ENCODE measurements at regions not wholly inside any gene's neighbourhood (a gene's known extent, or its start where the extent isn't known, plus 50 kb on each side); places are given as distances from the start of the nearest gene placed in this dataset.

DNA sequence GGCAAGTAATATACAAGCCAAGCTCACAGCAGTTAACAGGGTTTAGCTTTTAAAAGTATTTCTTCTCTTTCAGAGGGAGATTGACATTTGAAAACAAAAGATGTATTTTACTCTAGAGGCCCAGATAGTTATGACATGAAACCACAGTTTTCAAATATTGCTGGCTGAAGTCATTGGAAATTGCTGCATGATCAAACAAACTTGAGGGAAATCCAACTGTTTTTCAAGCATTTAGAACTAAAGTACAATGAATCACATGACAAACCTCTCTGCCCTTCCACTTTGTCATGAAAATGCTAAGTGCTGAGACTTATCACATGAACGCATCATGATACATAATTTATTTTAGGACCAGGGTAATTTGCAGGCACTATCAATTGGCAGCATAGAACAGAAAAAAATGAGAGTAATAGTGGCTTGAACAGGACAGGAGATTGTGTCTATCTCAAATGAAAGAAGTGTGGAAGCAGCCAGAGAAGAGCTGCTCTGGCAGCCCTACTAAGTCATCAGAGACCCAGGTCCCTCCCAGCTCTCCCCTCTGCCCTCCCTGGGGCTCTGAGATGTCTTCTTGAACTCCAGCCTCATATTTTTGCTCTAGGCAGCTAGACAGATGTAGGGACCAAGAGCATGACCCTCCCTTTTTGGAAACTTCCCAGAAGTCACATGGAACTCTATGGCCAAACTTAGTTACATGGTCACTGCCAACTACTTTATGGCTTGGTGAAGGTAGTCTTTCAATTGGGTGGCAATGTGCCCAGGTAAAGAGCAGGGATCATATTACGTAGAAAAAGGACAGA lies 90.1 kb upstream of the PELI2 start:
- TF ChIP-seq, protein P1, sequence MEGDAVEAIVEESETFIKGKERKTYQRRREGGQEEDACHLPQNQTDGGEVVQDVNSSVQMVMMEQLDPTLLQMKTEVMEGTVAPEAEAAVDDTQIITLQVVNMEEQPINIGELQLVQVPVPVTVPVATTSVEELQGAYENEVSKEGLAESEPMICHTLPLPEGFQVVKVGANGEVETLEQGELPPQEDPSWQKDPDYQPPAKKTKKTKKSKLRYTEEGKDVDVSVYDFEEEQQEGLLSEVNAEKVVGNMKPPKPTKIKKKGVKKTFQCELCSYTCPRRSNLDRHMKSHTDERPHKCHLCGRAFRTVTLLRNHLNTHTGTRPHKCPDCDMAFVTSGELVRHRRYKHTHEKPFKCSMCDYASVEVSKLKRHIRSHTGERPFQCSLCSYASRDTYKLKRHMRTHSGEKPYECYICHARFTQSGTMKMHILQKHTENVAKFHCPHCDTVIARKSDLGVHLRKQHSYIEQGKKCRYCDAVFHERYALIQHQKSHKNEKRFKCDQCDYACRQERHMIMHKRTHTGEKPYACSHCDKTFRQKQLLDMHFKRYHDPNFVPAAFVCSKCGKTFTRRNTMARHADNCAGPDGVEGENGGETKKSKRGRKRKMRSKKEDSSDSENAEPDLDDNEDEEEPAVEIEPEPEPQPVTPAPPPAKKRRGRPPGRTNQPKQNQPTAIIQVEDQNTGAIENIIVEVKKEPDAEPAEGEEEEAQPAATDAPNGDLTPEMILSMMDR (IDR thresholded peaks at IDR 0.05; ENCODE audit: low read depth, low read length), result no peak
- POLR2A ChIA-PET, result no interaction called here
- H3K27me3 ChIP-seq (ENCODE audit: control insufficient read depth, insufficient read depth, low read length), result peaks cover 6% of the 10 kb centered on the region
- H3K4me3 ChIP-seq (ENCODE audit: low read depth, low read length), result no peak overlapping the region
- H3K27ac ChIP-seq (ENCODE audit: low read depth, low read length), result no peak overlapping the region
- DNase-seq (ENCODE audit: low read depth, low spot score), result no peak
- CTCF ChIA-PET, result interaction anchor here (0.6 kb wide), 1 partner anchor 413 kb away, joined by 3 read pairs; no protein-coding TSS in a partner anchor
- H3K9me3 ChIP-seq (ENCODE audit: control insufficient read depth, insufficient read depth, low read length), result no peaks in the 10 kb centered on the region

DNA sequence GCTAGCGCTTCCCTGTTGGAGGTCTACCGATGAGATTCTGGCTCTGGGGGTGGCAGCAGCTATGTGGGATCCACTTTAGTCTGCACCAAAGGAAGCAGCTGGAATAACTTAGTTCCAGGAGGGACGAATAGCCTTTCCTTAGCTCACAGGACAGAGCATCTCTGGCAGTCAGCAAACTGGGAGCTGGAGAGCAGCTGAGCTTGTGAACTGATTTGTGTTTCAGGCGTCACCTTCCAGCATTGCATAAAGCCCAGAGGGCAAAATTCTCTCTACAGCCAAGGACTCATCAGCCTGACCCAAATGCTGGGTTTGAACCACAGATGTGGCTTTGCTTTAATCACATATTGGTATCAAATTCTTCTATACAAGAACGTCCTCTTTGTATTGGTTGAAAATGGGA lies 81.9 kb upstream of the PELI2 start:
- H3K9me3 ChIP-seq (ENCODE audit: control insufficient read depth, insufficient read depth, low read length), result no peaks in the 10 kb centered on the region
- no peak overlapping the region for H3K4me3 ChIP-seq (ENCODE audit: low read depth, low read length)
- H3K27me3 ChIP-seq (ENCODE audit: control insufficient read depth, insufficient read depth, low read length), result peaks cover 2% of the 10 kb centered on the region
- TF ChIP-seq, protein P1 (IDR thresholded peaks at IDR 0.05; ENCODE audit: low read depth, low read length), result no peak
- no peak overlapping the region for H3K27ac ChIP-seq (ENCODE audit: low read depth, low read length)
- ChIA-PET POLR2A (no interaction called here), CTCF (no interaction called here)
- no peak for DNase-seq (ENCODE audit: low read depth, low spot score)

DNA sequence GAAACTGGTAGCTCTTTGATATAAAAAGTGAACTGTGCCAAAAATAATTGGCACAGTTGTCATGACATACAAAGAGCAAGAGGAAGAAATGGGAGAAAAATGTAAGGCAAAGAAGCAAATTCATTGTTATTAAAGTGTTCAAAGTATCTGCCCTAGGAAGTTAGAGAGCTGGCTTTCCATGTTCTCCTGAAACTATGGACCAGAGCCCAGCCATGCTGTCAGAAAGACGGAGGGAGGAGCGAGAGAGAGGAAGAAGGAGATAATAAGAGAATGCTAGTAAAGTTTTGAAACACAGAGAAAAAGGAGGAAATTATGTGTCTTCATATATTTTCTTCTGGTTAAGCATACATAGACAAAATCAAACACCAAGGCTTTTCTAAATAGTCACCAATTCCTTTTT lies 78.1 kb upstream of the PELI2 start:
- peaks cover 2% of the 10 kb centered on the region for H3K27me3 ChIP-seq (ENCODE audit: control insufficient read depth, insufficient read depth, low read length)
- CTCF ChIA-PET, result no interaction called here

DNA sequence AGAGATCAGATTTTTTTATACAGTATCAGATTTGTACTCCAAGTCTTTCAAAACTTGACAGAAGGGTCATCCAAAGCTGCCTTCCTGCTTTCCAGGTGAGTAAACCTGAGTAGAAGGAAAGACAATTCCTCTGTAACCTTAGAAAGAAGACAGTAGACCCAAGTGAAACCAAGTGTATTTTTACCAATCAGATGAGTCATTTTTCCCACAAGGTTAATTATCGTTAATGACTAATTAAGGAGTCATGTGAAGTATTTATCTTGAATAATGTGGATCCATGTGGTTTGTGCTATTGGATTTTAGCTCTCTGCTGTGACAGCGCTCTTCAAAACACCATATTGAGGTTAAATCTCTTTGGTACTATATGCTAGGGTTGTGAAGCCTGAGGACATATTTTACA lies 74.0 kb upstream of the PELI2 start:
- Histone ChIP-seq H3K9me3 (ENCODE audit: control insufficient read depth, insufficient read depth, low read length) (no peaks in the 10 kb centered on the region), H3K27me3 (ENCODE audit: control insufficient read depth, insufficient read depth, low read length) (no peaks in the 10 kb centered on the region), H3K27ac (ENCODE audit: low read depth, low read length) (no peak overlapping the region), H3K4me3 (ENCODE audit: low read depth, low read length) (no peak overlapping the region)
- DNase-seq (ENCODE audit: low read depth, low spot score), result no peak
- TF ChIP-seq, protein P1 (IDR thresholded peaks at IDR 0.05; ENCODE audit: low read depth, low read length), result no peak
- ChIA-PET POLR2A (no interaction called here), CTCF (interaction anchor here (0.7 kb wide), 1 partner anchor 32 kb away, joined by 3 read pairs; no protein-coding TSS in a partner anchor)

More for the DNA sequence above, 78.1 kb upstream of the PELI2 start:
- TF ChIP-seq, protein P1 (IDR thresholded peaks at IDR 0.05; ENCODE audit: low read depth, low read length), result no peak
- no peaks in the 10 kb centered on the region for H3K9me3 ChIP-seq (ENCODE audit: control insufficient read depth, insufficient read depth, low read length)
- H3K27ac ChIP-seq (ENCODE audit: low read depth, low read length), result no peak overlapping the region
- no peak for DNase-seq (ENCODE audit: low read depth, low spot score)
- POLR2A ChIA-PET, result no interaction called here
- H3K4me3 ChIP-seq (ENCODE audit: low read depth, low read length), result no peak overlapping the region

DNA sequence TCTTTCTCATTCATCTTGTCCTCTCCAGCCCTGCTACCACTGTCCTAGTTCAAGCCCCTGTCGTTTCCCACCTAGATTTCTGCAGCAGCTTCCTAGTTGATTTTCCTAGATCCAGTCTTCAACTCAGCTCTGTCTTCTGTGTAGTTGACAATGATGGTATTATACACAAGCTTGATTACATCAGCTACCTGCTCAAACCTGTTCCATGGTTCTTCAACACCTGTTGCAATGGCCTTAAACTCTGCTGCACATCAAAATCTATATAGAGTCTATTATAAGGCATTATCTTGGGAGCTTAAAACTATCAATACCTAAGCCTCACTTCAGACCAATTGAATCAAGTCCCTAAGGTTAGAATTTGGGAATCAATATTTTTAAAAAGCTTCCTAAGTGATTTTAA lies 71.7 kb upstream of the PELI2 start:
- POLR2A ChIA-PET, result no interaction called here
- no peaks in the 10 kb centered on the region for H3K9me3 ChIP-seq (ENCODE audit: control insufficient read depth, insufficient read depth, low read length)
- TF ChIP-seq, protein P1 (IDR thresholded peaks at IDR 0.05; ENCODE audit: low read depth, low read length), result no peak
- peaks cover 10% of the 10 kb centered on the region for H3K27me3 ChIP-seq (ENCODE audit: control insufficient read depth, insufficient read depth, low read length)
- no peak overlapping the region for H3K27ac ChIP-seq (ENCODE audit: low read depth, low read length)
- no peak for DNase-seq (ENCODE audit: low read depth, low spot score)
- CTCF ChIA-PET, result no interaction called here
- H3K4me3 ChIP-seq (ENCODE audit: low read depth, low read length), result no peak overlapping the region

Measured in AG04450 (cell line).